ENCODE measurements at regions not wholly inside any gene's neighbourhood (a gene's known extent, or its start where the extent isn't known, plus 50 kb on each side); places are given as distances from the start of the nearest gene placed in this dataset.

DNA sequence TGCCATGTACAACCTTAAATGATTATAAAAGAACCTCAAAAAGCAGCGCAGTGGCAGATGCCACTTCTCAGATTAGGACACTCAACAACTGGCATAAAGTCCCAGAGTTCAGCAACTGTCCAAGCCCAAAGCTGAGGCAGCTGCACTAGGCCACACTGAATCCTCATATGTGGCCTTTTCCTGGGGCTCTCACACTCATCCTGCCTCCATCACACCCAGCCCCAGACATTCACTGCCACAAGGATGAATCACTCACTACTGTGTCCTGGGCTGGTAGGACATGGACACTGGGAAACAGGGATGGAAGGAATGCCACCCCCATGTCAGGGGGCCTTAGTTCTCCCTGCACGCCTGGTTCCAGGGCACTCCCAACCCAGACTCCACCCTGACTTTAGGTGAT lies 547.7 kb downstream of the TNS3 start:
- DNase-seq (ENCODE audit: low read depth) = no peak
- no peaks in the 10 kb centered on the region for H3K4me1 ChIP-seq (ENCODE audit: insufficient read depth, low read length)
- H3K4me2 ChIP-seq (ENCODE audit: low read length) = no peak overlapping the region
- H4K20me1 ChIP-seq (ENCODE audit: insufficient read depth, low read length) = no peaks in the 10 kb centered on the region
- Mint-ChIP-seq H3K4me1 (ENCODE audit: low read depth, unreplicated experiment) (peaks cover 5% of the 10 kb centered on the region), H3K27ac (ENCODE audit: unreplicated experiment) (no peak overlapping the region), H3K4me3 (ENCODE audit: unreplicated experiment) (no peak overlapping the region), H3K9me3 (ENCODE audit: unreplicated experiment) (peaks cover 3% of the 10 kb centered on the region), H3K36me3 (ENCODE audit: low read depth, unreplicated experiment) (no peaks in the 10 kb centered on the region), H3K27me3 (ENCODE audit: low read depth, unreplicated experiment) (no peaks in the 10 kb centered on the region)
- no peaks in the 10 kb centered on the region for H3K36me3 ChIP-seq (ENCODE audit: insufficient read depth, low read length)
- no peak overlapping the region for H3K4me3 ChIP-seq (ENCODE audit: insufficient read depth, low read depth, low read length)
- H3K27ac ChIP-seq (ENCODE audit: low read depth, low read length) = no peak overlapping the region
- H3K27me3 ChIP-seq (ENCODE audit: insufficient read depth, low read length) = peaks cover 2% of the 10 kb centered on the region
- H3K79me2 ChIP-seq (ENCODE audit: insufficient read depth, low read length) = no peaks in the 10 kb centered on the region
- no peak overlapping the region for H3K9ac ChIP-seq (ENCODE audit: low read length)
- no peak for TF ChIP-seq EZH2 (IDR thresholded peaks at IDR 0.05; ENCODE audit: insufficient read depth, low read length)
- TF ChIP-seq, protein P1, sequence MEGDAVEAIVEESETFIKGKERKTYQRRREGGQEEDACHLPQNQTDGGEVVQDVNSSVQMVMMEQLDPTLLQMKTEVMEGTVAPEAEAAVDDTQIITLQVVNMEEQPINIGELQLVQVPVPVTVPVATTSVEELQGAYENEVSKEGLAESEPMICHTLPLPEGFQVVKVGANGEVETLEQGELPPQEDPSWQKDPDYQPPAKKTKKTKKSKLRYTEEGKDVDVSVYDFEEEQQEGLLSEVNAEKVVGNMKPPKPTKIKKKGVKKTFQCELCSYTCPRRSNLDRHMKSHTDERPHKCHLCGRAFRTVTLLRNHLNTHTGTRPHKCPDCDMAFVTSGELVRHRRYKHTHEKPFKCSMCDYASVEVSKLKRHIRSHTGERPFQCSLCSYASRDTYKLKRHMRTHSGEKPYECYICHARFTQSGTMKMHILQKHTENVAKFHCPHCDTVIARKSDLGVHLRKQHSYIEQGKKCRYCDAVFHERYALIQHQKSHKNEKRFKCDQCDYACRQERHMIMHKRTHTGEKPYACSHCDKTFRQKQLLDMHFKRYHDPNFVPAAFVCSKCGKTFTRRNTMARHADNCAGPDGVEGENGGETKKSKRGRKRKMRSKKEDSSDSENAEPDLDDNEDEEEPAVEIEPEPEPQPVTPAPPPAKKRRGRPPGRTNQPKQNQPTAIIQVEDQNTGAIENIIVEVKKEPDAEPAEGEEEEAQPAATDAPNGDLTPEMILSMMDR (IDR thresholded peaks at IDR 0.05; ENCODE audit: insufficient read depth, low read depth, low read length) = no peak
- no peak overlapping the region for H2AFZ ChIP-seq (ENCODE audit: low read depth, low read length)
- no peaks in the 10 kb centered on the region for H3K9me3 ChIP-seq (ENCODE audit: insufficient read depth, low read depth, low read length)
- FAIRE-seq = no peak

DNA sequence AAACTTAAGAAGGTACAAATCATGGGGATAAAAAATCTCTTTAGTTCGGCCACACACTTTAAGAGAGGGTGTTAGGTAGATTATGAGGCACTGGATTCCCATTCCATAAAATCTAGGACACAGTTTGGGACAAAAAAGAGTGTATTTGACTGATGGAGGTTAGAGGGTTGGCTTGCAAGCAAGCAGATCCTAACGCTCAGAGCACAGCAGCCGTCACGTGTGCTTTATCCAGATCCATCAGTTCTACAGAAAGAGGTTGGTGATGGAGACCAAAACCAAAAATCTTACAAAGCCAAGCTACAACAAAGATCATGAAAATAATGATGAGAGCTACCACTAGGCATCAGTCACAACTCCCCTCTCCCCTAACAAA lies 549.4 kb downstream of the TNS3 start:
- Histone ChIP-seq H3K4me1 (ENCODE audit: insufficient read depth, low read length) (no peaks in the 10 kb centered on the region), H3K27ac (ENCODE audit: low read depth, low read length) (no peak overlapping the region), H3K36me3 (ENCODE audit: insufficient read depth, low read length) (no peaks in the 10 kb centered on the region), H3K79me2 (ENCODE audit: insufficient read depth, low read length) (no peaks in the 10 kb centered on the region), H3K4me3 (ENCODE audit: insufficient read depth, low read depth, low read length) (no peak overlapping the region), H3K27me3 (ENCODE audit: insufficient read depth, low read length) (peaks cover under 1% of the 10 kb centered on the region), H3K9me3 (ENCODE audit: insufficient read depth, low read depth, low read length) (no peaks in the 10 kb centered on the region), H2AFZ (ENCODE audit: low read depth, low read length) (no peak overlapping the region), H3K9ac (ENCODE audit: low read length) (no peak overlapping the region), H3K4me2 (ENCODE audit: low read length) (no peak overlapping the region), H4K20me1 (ENCODE audit: insufficient read depth, low read length) (no peaks in the 10 kb centered on the region)
- no peak for DNase-seq (ENCODE audit: low read depth)
- H3K36me3 Mint-ChIP-seq (ENCODE audit: low read depth, unreplicated experiment) = no peaks in the 10 kb centered on the region
- H3K9me3 Mint-ChIP-seq (ENCODE audit: unreplicated experiment) = peaks cover 3% of the 10 kb centered on the region
- TF ChIP-seq EZH2 (IDR thresholded peaks at IDR 0.05; ENCODE audit: insufficient read depth, low read length) = no peak
- TF ChIP-seq, protein P1 (IDR thresholded peaks at IDR 0.05; ENCODE audit: insufficient read depth, low read depth, low read length) = no peak
- H3K4me1 Mint-ChIP-seq (ENCODE audit: low read depth, unreplicated experiment) = peaks cover 5% of the 10 kb centered on the region
- FAIRE-seq = no peak
- no peak overlapping the region for H3K27ac Mint-ChIP-seq (ENCODE audit: unreplicated experiment)
- no peaks in the 10 kb centered on the region for H3K27me3 Mint-ChIP-seq (ENCODE audit: low read depth, unreplicated experiment)
- H3K4me3 Mint-ChIP-seq (ENCODE audit: unreplicated experiment) = no peak overlapping the region

DNA sequence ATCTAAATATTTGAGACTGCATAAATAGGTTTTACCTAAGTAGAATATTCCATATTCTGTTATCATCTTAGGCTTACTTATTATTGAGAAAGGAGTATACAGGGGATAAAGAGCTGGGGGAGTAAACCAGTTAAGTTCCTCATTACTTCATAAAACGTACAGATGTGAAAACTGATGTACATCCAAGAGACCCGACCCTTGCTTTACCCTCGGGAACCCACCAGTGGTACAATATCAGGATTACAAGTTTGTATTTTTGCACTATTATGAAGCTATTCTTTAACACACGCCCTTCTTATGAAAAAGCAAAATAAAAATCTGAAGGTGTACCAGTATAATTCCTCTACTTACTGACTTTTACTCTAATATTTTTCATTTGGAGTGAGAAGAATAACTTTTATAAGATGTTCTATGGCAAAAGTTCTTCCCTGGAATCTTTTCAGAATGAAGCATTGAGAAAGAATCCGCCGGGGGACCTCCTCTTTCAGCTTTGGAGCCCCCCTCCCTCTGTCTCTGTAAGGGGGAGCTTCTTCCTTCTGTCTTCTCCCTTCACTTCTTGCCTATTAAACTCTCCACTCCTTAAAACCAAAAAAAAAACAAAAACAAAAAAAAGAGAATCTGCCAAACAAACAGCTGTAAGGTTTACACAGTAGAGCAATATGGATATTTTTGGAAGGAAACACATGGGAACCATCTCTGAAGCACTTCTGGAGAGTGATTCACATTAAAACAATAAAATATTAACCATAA lies 550.0 kb downstream of the TNS3 start:
- Histone ChIP-seq H3K4me1 (ENCODE audit: insufficient read depth, low read length) (no peaks in the 10 kb centered on the region), H4K20me1 (ENCODE audit: insufficient read depth, low read length) (no peaks in the 10 kb centered on the region), H3K9me3 (ENCODE audit: insufficient read depth, low read depth, low read length) (no peaks in the 10 kb centered on the region), H3K9ac (ENCODE audit: low read length) (no peak overlapping the region), H3K27ac (ENCODE audit: low read depth, low read length) (no peak overlapping the region), H3K79me2 (ENCODE audit: insufficient read depth, low read length) (no peaks in the 10 kb centered on the region), H3K27me3 (ENCODE audit: insufficient read depth, low read length) (no peaks in the 10 kb centered on the region), H3K36me3 (ENCODE audit: insufficient read depth, low read length) (no peaks in the 10 kb centered on the region), H2AFZ (ENCODE audit: low read depth, low read length) (no peak overlapping the region), H3K4me3 (ENCODE audit: insufficient read depth, low read depth, low read length) (no peak overlapping the region), H3K4me2 (ENCODE audit: low read length) (no peak overlapping the region)
- DNase-seq (ENCODE audit: low read depth) (no peak), FAIRE-seq (no peak)
- H3K27me3 Mint-ChIP-seq (ENCODE audit: low read depth, unreplicated experiment) = no peaks in the 10 kb centered on the region
- no peak overlapping the region for H3K4me3 Mint-ChIP-seq (ENCODE audit: unreplicated experiment)
- TF ChIP-seq, protein P1 (IDR thresholded peaks at IDR 0.05; ENCODE audit: insufficient read depth, low read depth, low read length) = no peak
- no peak for TF ChIP-seq EZH2 (IDR thresholded peaks at IDR 0.05; ENCODE audit: insufficient read depth, low read length)
- H3K4me1 Mint-ChIP-seq (ENCODE audit: low read depth, unreplicated experiment) = peaks cover 5% of the 10 kb centered on the region
- no peaks in the 10 kb centered on the region for H3K36me3 Mint-ChIP-seq (ENCODE audit: low read depth, unreplicated experiment)
- peaks cover 3% of the 10 kb centered on the region for H3K9me3 Mint-ChIP-seq (ENCODE audit: unreplicated experiment)
- no peak overlapping the region for H3K27ac Mint-ChIP-seq (ENCODE audit: unreplicated experiment)
